GM21717 (cell line): ENCODE measurements at regions not wholly inside any gene's neighbourhood (a gene's known extent, or its start where the extent isn't known, plus 50 kb on each side); places are given as distances from the start of the nearest gene placed in this dataset.
A peak's percentile ranks its signal among the peaks of the same experiment; 100 is the strongest.
"Not testable (repeated sequence)": the region's sequence is repeated elsewhere in the genome, so short reads cannot be mapped to it uniquely, and the experiment has no call there.

Experiments
- ATAC-seq: cut with Tn5 transposase; IDR thresholded peaks from one replicate; pipeline ENCODE4 v1.9.1; 2021; ENCODE audit warnings: mild to moderate bottlenecking, moderate library complexity; ENCODE audit not compliant: unreplicated experiment

DNA sequence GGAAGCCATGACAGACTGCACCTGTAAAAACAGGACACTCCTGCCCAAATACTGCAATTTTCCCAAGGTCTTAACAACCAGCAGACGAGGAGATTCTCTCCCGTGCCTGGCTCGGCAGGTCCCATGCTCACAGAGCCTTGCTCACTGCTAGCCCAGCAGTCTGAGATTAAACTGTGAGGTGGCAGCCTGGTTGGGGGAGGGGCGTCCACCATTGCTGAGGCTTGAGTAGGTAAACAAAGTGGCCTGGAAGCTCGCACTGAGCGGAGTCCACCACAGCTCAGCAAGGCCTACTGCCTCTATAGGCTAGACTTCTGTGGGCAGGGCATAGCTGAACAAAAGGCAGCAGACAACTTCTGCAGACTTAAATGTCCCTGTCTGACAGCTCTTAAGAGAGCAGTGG, 80.3 kb downstream of the ANXA5 start:
- ATAC-seq: not testable (repeated sequence)

DNA sequence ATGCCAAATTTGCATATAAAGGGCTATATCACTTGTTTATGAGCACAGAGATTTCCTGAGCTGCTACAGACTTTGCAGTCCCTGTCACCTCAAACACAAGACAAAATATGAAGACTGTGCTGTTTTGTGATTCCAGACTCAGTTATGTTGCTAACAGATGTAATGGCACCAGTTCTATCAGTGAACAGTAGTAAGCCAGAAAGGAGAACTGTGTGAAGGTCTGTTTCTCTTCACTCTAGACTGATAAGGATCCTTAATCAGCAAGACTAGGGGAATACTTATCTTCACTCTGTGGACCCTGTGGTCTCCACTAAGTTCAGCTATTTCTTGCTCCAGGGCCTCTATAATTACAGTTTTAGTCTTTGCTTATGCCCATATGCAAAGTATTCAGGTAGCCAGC, 82.7 kb downstream of the ANXA5 start:
- ATAC-seq: no peak

DNA sequence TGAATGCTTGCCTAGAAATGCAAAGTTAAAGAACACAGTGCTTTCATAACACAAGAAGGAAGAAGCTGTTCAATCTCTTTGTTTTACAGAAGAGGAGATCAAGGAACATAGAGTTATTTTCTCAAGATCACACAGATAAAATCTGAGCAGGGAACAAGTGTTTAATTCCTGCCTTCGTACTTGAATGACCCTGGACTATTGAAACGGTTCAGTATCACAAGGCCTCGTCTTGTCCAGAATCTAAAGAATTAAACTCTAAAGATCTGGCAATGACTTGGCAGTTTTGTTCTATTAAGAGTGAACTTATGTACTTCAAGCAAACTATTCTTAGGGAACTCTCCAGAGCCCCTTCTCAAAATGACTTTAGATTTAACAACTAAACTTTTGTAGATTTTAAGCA, 97.7 kb downstream of the ANXA5 start:
- no peak for ATAC-seq

DNA sequence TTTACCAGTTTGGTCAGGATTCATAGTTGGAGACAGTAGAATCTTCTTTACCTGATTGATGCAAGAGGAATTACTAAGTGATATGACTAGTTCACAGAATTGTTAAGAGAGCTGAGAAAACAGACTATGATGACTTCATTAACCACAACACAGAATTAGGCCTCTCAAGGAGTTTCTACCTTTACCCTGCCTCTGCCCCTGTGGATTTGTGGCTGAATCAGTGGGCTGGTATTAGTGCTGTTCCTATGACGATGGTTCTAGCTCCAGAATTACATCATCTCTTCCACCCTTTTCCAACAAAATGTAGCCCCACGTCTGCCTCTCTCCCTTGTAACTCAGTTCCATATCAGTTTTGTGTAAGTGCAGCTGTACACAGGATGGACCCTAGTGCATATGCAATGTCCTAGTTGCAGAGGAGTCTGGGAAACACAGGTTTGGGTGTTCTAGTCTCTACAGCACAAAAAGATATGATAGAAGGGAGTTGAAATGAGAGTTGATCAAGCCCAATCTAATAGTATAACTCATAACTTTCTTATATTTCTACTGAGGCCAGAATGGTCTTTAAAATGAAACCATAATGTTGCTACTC, 99.3 kb downstream of the ANXA5 start:
- ATAC-seq: peak; percentile 93

DNA sequence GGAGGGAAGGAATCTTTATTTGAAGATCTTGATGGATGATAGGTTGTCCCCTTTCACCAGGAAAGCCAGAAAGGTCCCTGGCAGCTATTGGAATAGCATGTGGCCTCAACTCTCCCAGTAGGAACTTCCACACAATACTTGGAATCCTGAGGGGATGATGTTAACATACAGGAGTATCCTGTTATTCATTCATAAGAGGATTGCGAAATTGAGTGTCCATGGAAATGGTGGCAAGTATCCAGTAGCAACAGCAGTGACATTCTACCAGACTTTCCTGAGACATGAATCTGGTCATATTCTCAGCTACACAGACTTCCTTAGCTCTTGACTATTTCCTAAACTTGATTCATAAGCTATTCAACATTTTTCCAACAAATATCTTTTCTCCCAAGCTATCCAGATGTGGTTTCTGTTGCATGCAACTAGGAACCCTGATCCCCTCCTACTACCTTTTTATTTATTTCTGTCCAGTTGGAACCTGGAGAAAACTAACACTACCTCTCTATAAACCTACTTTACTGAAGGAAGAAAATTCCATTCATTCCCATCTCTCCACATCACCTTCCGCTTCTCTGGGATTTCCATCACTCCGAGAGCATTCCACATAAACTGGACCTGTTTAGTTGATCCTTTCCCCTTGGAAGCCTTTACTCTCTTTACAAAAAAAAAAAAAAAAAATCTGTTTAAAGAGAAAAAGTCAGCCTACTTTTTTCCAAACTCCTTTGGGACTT, 101.8 kb downstream of the ANXA5 start:
- ATAC-seq: no peak

DNA sequence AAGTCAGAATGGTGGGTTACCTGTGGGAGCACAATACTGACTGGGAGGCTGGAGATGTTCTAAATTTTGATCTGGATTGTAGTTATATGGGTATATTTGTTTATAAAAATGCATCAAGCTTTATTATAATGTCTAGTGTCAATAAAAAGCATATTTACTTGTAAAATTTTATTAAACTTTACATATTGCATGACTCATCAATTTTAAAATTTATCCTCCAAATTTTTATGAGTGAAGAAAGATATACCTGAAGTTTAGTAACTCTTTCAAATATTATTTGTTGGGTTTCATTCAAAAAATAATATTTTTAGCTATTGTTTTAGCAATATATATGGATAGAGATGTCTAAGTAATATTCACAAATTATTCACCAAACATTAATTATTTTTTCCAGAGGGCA, 103.0 kb downstream of the ANXA5 start:
- no peak for ATAC-seq

DNA sequence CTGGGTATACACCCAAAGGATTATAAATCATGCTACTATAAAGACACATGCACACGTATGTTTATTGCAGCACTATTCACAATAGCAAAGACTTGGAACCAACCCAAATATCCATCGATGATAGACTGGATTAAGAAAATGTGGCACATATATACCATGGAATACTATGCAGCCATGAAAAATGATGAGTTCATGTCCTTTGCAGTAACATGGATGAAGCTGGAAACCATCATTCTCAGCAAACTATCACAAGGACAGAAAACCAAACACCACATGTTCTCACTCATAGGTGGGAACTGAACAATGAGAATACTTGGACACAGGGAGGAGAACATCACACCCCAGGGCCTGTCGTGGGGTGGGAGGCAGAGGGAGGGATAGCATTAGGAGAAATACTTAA, 104.5 kb downstream of the ANXA5 start:
- not testable (repeated sequence) for ATAC-seq

DNA sequence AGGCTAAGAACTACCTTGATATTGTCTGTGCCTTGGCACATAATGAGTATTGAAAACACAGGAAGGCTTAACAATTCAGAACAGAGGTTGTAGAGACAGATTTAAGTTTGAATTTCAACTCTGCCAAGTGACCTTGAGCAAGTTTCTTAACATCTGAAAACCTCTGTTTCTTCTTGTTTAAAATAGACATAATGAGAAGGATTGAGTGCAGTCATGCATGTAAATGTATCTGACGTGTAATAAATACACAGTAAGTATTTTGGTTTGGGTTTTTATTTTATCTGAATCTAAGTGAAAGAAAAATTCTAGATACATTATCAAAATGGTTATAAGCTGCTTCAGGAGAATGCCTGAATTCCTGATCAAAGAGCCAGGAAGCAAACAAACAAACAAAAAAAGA, 111.9 kb downstream of the ANXA5 start:
- no peak for ATAC-seq

DNA sequence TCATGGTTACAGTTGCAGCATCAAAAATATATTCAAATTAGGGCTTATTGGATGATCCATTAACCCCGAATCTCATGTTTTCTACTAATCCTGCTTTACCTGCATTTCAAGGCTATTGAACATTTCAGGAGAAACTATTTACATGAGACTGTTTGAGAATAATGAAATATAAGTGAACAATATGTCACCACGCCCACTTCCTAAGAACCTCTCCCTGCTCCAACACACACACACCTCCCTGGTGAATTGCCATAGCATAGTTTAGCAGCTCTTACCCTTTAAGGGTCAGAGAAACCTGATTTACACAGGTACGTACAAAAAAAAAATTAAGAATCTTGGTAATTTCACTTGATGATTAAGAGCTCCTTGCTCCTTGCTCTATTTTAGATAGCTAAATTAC, 113.4 kb downstream of the ANXA5 start:
- ATAC-seq: no peak

DNA sequence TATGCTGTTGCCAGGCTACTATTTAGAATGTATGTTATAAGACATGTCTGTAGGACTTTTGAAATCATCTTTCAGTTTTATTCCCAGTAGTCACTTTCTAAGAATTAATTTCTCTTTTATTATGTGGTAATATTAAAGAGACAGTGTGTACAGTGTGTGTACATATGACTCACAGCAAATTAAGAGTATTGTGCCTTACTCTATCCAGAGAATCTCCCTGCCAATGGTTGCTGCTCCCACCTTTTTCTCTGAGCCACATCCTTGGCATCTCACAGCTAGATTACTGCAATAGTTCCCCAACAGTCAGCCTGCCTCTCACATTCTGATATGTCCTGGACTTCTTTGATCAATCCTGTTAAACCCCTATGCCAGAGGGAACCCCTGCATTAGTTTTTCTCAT, 114.5 kb downstream of the ANXA5 start:
- no peak for ATAC-seq

DNA sequence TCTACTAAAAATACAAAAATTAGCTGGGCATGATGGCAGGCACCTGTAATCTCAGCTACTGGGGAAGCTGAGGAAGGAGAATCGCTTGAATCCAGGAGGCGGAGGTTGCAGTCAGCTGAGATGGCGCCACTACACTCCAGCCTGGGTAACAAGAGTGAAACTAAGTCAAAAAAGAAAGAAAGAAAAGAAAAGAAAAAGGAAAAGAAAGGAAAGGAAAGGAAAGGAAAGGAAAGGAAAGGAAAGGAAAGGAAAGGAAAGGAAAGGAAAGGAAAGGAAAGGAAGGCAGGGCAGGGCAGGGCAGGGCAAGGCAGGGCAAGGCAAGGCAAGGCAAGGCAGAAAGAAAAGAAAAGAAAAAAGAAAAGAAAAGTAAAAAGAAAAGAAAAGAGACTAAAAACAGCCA, 121.4 kb downstream of the ANXA5 start:
- ATAC-seq: not testable (repeated sequence)

DNA sequence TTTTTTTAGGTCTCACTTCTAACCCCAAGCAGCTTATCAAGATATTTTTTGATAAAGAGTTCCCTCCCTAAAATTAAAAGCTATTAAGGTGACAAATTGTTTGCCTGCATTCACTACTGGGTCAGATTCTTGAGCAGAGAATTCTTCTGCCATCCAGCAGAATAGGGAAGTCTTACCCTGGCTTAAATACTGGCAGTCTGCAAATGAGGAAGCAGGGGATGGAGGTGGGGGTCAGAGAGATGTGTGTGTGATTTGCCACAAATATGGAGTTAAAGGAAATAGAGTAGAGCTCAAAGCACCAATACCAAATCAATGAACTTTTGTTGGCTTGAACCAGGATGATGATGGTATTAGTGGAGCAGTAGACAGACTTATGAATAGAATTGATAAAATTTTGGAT, 122.2 kb downstream of the ANXA5 start:
- ATAC-seq: no peak

DNA sequence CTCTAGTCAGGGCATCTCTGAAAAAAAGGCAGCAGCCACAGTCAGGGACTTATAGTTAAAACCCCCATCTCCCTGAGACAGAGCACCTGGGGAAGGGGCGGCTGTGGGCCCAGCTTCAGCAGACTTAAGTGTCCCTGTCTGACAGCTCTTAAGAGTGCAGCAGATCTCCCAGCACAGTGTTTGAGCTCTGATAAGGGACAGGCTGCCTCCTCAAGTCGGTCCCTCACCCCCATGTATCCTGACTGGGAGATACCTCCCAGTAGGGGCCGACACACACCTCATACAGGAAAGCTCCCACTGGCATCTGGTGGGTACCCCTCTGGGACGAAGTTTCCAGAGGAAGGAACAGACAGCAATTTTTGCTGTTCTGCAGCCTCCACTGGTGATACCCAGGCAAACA, 129.0 kb downstream of the ANXA5 start:
- ATAC-seq: no peak

DNA sequence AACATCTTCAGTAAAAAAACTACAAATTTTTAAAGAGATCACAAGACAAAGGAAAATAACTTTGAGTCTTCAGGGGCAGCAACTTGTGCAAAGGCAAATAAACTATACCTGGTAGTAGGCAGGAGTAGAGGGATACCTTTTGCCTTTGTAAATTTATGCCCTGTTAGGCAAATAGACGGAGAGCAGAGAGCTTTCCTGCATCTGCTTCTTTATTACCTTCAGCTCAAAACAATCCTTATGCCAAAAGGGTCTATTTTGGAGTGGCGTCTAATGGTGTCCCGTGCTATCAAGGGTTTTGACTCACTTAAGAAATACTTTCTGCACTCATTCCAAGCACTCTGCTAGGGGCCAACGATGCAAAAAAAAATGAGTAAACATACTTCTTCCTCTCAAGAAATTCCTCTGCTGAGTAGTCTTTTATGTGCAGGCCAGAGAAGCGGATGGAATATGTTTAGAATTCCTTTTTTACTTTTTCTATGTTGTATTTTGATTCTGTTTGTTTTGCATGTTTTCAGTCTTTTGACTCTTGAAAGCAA, 131.9 kb downstream of the ANXA5 start:
- ATAC-seq: no peak

DNA sequence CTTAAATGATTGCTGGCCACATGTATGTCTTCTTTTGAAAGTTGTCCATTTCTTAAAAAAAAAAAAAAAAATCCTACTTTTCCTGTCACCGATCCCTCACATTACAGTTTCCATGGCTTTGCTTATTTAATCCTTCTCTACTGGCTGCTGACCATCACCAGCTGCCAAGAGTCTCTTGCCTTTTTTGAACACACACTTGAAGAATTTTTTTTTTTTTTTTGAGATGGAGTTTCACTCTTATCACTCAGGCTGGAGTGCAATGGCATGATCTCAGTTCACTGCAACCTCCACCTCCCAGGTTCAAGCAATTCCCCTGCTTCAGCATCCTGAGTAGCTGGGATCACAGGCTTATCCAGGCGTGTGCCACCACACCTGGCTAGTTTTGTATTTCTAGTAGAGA, 134.0 kb downstream of the ANXA5 start:
- no peak for ATAC-seq

DNA sequence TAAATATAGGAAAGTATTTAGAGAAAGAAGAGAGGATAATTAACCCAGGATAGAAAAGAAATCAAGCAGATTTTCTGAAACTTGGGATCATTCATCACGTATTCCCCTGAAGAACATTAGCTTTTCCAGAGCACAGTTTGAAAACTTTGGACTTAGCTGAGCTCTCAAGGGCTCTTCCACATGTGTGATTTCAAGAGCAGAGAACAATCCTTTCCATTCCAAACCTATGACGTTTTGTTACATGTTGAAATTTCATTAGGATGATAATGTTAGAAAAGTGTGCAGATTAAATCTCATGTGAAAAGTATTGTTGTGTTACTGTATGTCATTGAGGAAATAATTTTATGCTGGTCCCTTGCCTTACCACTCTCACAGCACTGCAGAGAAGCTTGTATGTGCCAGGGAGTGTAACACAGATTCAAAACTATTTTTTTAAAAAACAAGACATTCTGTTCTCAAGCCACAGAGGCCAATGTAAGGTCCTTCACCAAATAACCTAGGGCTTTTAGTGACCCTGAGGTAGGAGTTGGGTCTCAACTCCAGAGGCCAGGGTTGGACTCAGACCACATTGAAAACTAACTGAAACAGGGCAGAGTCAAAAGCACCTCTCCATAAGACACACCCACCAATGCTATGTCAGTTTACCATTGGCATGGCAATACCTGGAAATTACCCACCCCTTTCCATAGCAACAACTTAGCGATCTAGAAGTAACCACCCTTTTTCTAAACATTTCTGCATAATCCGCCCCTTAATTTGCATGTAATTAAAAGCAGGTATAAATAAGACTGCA, 141.3 kb downstream of the ANXA5 start:
- no peak for ATAC-seq

DNA sequence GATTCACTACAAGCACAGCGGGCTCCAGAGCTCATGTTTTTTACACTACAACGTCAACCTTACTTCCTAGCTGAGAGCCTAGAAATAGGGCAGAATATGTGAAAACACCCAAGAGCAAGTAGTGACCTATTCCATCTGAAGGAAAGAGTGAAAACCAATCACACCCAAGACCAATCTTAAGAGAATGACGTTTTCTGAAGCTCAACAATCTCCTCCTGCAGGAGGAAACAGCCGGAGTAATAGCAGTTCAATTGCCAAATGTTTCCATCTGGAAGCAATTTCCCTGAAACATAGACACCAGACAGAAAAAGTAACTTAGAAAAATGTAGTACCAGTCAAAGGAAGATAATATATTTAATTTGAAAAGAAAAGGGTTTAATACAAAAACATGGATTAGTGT, 142.4 kb downstream of the ANXA5 start:
- no peak for ATAC-seq

DNA sequence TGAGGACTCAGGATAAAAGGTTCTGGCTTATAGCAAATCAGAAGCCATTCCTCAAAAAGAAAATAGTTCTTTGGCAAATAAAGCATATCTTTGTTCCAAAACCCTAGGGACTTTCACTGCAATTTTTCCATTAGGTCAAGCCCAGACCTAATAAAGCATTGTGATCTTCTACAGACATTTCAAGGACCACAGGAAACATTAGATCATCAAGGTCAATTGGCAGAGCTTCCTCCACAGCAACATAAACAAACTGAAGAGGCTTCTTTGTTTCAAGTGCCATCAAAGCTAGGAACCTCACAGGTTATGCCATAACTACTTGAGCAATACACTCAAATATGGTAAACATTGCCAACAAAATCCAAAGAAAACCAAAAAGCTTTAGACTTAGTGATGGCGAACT, 144.9 kb downstream of the ANXA5 start:
- ATAC-seq: no peak

DNA sequence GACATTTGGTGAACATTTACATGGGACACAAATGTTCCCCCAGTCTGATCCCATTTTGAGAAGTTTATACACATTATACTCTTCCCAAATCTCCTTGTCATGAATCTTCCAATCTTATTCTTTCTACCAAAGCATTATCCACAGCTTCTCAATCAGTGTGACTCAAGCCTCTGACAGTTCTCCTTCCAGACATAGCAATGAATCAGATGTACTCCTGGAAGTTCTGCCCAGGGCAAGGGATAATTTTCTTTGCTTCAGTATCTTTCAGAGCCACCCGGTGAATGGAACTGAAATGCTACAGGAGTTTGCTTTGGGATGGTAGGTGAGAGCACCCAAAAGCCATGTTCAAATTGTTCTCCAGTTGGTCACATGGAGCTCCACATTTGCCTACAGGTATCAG, 145.5 kb downstream of the ANXA5 start:
- ATAC-seq: no peak

DNA sequence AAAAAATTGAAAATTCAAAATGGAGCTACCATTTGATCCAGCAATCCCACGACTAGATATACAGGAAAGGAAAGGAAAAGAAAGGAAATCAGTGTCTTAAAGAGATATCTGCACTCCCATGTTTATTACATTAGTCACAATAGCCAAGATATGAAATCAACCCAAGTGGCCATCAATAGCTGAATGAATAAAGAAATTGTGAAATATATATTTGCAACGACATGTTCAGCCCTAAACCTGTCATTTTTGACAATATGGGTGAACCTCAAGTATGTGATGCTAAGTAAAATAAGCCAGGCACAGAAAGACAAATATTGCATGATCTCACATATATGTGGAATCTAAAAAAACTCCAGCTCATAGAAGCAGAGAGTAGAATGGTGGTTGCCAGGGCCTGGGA, 155.1 kb downstream of the ANXA5 start:
- ATAC-seq: no peak

DNA sequence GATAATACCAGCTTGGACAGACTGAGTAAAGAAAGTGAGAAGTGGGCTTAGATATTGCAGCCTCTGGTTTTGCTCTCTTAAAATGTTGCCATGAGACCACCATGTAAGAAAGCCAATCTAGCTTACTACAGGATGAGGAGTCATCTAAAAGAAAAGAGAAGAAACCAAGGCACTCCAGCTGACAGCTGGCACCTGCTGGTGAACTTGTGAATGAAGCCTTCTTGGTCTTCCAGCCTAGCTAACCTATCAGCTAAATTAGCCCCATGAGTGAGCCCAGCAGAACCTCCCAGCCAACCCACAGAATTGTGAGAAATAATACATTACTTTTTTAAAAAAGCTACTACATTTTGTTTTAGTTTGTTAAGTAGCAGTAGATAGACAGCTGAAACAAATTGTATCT, 154.5 kb upstream of the QRFPR start:
- no peak for ATAC-seq

DNA sequence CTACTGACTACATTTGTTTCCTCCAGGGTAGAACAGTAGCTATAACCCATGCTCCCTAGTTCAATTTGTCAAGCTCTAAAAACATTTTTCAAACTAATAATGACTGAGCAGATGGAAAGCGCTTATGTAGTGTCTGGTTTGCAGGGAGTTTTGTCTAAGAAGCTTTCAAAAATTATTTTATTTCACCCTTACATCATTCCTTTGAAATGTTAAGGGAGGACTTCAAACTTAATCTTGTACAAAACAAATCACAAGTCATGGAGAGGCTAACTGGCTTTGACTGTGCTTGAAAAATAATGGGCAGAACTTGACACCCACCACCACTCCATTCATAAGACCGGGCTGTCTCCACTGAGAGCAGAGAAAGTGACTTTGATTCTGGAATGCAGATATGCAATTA, 153.4 kb upstream of the QRFPR start:
- no peak for ATAC-seq
